HUES64 (cell line): ENCODE measurements at regions not wholly inside any gene's neighbourhood (a gene's known extent, or its start where the extent isn't known, plus 50 kb on each side); places are given as distances from the start of the nearest gene placed in this dataset.
"Not testable (repeated sequence)": the region's sequence is repeated elsewhere in the genome, so short reads cannot be mapped to it uniquely, and the experiment has no call there.

Experiments
- H3K27ac ChIP-seq: 2 replicates; pipeline ENCODE4 v1.7.0; 2013; ENCODE audit warnings: low read depth, low read length, inconsistent platforms
- H3K27me3 ChIP-seq: 2 replicates; pipeline ENCODE4 v1.6.1; 2013; ENCODE audit warnings: mild to moderate bottlenecking, low read length; ENCODE audit not compliant: insufficient read depth
- H3K36me3 ChIP-seq: 2 replicates; pipeline ENCODE4 v1.6.1; 2013; ENCODE audit warnings: mild to moderate bottlenecking, low read length; ENCODE audit not compliant: insufficient read depth
- H3K4me1 ChIP-seq: 2 replicates; pipeline ENCODE4 v1.6.1; 2013; ENCODE audit warnings: mild to moderate bottlenecking, low read length, moderate library complexity; ENCODE audit not compliant: insufficient read depth
- H3K4me3 ChIP-seq: 2 replicates; pipeline ENCODE4 v1.5.1; 2013; ENCODE audit warnings: mild to moderate bottlenecking, low read length, moderate library complexity
- H3K9ac ChIP-seq: 2 replicates; pipeline ENCODE4 v1.6.1; 2013; ENCODE audit warnings: mild to moderate bottlenecking, low read depth, low read length
- H3K9me3 ChIP-seq: 2 replicates; pipeline ENCODE4 v1.6.1; 2013; ENCODE audit warnings: low read depth, low read length; ENCODE audit not compliant: insufficient read depth
- WGBS: fragments of 150-250, 120-280 bp; methylation state at CpG from one replicate; pipeline ENCODE4 v1.1.7; 2013; ENCODE audit warnings: missing lambda C conversion rate; 5-methylcytosine and 5-hydroxymethylcytosine counted together

DNA sequence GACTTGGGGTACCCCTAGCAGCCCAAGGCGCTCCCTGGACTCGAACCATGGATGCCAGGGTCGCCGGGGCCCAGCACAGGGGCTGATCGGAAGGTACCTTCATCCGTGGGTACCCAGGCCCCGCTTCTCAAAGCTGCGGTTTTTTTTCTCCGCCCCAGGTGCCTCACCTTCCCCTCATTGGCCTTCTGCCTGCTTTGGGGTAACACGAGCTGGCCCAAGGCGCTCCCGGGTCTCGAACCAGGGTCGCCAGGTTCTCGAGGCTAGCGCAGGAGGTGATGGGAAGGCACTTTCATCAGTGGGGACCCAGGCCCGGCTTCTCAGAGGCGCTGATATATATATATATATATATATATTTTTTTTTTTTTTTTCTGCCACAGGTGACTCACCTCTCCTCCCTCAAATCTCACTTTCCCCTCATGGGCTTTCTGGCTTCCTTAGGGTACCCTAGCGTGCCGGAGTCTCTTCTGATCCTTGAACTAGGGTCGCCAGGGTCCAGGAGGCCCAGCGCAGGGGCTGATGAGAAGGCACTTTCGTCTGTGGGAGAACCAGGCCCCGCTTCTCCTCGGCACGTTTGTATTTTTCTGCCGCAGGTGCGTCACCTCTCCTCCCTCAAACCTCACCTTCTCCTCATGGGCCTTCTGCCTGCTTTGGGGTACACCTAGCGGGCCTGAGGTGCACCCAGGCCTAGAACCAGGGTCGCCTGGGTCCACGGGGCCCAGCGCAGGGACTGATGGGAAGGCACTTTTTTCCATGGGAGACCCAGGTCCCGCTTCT, 1480.0 kb upstream of the TPTE start:
- not testable (repeated sequence) for H3K27ac ChIP-seq, H3K9ac ChIP-seq, H3K27me3 ChIP-seq, H3K4me1 ChIP-seq, H3K36me3 ChIP-seq, H3K4me3 ChIP-seq
- peaks cover 21% of the 10 kb centered on the region for H3K9me3 ChIP-seq
- WGBS, result 90% methylated on average over 30 of the region's 33 CpGs

DNA sequence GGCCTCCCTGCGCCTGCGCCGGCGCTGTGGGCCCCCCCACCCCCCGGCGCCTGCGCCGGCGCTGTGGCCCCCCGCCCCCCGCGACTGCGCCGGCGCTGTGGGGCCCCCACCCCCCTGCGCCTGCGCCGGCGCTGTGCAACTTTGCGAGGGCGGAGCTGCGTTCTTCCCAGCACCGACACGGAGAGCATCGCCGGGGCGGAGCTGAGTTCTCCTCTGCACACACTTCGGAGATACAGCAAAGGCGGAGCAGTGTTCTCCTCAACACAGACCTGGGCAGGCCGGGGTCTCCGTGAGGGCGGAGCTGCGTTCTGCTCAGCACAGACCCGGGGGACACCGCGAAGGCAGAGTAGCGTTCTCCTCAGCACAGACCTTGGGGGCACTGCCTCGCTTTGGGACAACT, 1478.3 kb upstream of the TPTE start:
- H3K4me1 ChIP-seq, H3K36me3 ChIP-seq, H3K4me3 ChIP-seq, H3K27me3 ChIP-seq, H3K27ac ChIP-seq, H3K9ac ChIP-seq: not testable (repeated sequence)
- peaks cover 17% of the 10 kb centered on the region for H3K9me3 ChIP-seq
- WGBS, result 89% methylated on average over 7 of the region's 38 CpGs

DNA sequence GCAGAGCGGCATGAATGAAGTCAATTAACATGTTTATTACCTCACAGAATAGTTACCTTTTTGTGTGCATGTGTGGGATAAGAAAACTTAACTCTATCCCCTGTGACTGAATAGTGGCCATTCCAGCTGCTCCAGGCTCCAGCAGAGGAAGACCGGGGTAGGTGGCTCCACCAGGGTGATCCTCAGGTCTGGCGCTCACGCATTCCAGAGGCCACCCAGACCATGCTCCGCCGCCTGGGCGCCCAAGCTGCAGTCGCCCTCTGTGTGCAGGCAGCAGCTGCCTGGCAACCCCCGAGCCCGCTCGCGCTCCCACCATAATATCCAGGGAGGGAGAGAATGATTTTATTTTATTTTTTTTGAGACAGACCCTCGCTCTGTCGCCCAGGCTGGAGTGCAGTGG, 1474.5 kb upstream of the TPTE start:
- 73% methylated on average over 7 of the region's 14 CpGs for WGBS
- not testable (repeated sequence) for H3K27me3 ChIP-seq, H3K36me3 ChIP-seq, H3K4me3 ChIP-seq, H3K27ac ChIP-seq, H3K9ac ChIP-seq, H3K4me1 ChIP-seq, H3K9me3 ChIP-seq

DNA sequence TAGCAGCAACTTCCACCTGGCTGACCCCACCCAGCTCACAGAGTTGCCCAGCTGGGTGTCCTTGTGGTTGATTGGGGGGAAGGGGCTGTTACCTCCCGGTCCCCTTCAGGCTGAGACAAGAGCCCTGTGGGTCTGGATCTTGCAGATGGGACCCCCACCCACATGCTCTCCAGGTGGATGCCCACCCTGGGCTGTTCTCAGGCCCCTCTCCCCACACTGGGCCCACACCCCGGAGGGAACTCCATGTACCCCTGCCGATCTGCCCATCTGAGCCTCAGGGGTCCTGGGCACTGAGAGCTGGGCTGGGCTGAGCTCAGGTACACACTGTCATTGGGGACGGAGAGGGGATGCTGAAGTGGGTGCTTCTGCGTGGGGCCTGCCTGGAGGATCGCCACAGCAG, 1453.9 kb upstream of the TPTE start:
- H3K4me1 ChIP-seq, H3K27me3 ChIP-seq, H3K36me3 ChIP-seq, H3K4me3 ChIP-seq, H3K9me3 ChIP-seq, H3K9ac ChIP-seq, H3K27ac ChIP-seq: not testable (repeated sequence)
- no CpG with 5 or more reads among the region's 6 CpGs for WGBS

DNA sequence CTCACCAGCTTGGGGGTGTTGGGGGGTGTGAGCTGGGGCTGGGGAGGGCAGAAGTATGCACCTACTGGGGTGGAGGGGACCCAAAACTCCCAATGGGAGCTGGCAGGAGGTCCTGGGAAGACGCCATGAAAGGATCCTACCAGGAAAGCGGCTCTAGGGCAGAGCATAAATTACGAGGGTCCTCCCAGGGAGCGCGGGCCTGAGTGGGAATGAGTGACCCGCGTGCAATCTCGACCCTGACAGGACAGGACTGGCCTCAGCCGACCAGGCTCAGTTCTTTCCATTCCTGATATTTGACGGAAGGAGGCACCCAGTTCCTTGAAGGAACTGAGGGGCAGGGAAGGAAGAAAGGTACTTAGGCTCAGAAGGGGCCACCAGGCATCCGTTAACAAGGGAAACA, 1452.8 kb upstream of the TPTE start:
- not testable (repeated sequence) for H3K9me3 ChIP-seq, H3K9ac ChIP-seq, H3K4me3 ChIP-seq, H3K4me1 ChIP-seq, H3K36me3 ChIP-seq, H3K27ac ChIP-seq, H3K27me3 ChIP-seq
- 83% methylated on average over 8 of the region's 11 CpGs for WGBS

DNA sequence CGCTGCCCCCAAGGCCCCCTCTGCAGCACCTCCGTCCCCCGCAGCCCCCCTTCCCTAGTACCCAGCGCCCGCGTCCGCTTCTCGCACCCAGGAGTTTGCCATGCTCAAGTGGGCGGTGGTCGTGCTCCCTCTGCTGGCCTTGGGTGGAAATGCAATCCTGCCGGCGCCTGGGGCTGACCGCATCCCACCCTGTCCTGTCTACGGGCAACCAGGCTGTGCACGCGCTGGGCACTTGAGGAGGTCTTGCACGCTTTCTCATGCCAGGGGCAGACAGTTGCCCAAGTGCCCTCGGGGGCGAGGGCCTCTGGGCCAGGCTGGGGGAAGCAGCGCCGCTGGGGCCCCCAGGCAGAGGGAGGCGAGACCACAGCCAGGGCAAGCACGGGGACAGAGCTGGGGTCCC, 1450.7 kb upstream of the TPTE start:
- not testable (repeated sequence) for H3K9me3 ChIP-seq, H3K27me3 ChIP-seq, H3K9ac ChIP-seq, H3K4me3 ChIP-seq, H3K4me1 ChIP-seq, H3K27ac ChIP-seq, H3K36me3 ChIP-seq
- WGBS, result 94% methylated on average over 3 of the region's 23 CpGs

DNA sequence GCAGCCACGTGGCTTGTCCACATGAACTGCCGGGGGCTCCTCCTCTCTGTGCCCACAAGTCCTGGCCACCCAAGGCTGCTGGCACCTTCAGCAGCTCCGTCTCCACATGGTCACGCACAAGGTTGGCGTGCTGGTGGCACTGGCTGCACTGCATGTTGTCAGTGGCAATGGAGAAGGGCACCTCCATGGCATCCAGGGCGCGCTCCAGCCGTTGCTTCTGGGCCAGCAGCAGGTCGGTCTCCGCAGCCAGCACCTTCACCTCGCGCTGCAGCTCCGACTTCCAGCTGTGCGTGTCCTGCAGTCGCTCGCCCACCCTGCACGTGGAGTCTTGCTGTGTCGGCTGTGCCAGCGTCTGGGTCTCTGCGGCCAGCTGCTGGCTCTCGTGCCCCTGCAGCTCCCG, 1448.4 kb upstream of the TPTE start:
- H3K4me1 ChIP-seq, H3K9ac ChIP-seq, H3K27me3 ChIP-seq, H3K36me3 ChIP-seq, H3K27ac ChIP-seq, H3K4me3 ChIP-seq, H3K9me3 ChIP-seq: not testable (repeated sequence)
- WGBS, result 78% methylated on average over 13 of the region's 22 CpGs

DNA sequence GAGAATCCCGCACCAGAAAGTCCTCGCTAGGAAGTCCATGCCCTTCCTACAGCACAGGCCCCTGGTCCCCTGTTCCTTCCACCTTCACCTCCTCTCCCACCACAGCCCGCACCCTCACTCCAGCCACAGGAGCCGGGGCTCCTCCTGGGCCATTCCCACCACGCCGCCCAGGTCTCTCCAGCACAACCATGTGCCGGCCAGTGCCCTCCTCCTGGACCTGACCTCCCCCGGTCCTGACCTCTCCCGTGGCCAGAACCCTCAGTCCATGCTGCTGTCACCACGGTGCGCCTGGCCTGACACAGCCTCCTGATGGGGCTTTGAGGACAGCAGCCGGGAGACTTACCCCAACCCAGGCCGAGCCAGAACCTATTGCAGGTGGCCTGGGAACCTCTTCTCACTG, 1446.6 kb upstream of the TPTE start:
- not testable (repeated sequence) for H3K9me3 ChIP-seq, H3K4me1 ChIP-seq, H3K36me3 ChIP-seq, H3K27ac ChIP-seq, H3K27me3 ChIP-seq, H3K4me3 ChIP-seq, H3K9ac ChIP-seq
- WGBS, result 87% methylated on average over 6 of the region's 13 CpGs

DNA sequence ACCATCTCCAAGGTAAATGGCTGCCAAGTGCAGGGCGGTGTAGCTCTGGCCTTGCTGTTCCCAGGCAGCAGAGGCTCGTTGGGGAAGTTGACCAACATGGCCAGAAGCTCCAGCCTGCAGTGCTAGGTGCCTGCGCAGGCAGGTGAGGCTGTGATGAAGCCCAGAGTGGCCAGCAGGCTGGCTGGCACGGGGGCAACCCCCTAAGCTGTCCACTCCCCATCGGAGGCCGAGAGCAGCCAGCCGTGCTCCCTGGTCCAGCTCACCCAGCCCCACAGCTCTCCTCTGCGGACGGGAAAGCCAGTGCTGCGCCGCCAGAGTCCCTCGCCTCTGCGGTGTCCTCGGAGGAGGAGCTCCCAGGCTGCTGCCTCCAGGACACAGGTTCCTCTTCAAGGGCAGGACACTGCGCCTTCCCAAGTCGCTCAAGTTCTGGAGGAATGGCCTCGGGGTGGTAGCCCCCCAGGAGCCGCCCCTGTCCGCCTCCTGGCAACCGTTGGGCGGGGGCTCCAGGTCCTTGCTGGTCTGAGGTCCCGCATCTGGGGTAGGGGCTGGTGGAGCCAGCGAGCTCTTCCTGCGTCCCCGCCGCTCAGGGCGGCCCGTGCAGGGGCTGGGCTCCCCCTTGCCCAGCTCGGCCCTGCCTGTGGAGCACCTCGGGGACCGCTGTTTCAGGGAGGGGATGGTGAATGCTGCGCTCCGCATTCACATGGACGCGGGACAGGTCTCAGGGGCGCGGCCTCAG, 1438.1 kb upstream of the TPTE start:
- not testable (repeated sequence) for H3K27me3 ChIP-seq, H3K9me3 ChIP-seq, H3K27ac ChIP-seq, H3K4me3 ChIP-seq, H3K4me1 ChIP-seq, H3K9ac ChIP-seq, H3K36me3 ChIP-seq
- WGBS, result no CpG with 5 or more reads among the region's 37 CpGs

DNA sequence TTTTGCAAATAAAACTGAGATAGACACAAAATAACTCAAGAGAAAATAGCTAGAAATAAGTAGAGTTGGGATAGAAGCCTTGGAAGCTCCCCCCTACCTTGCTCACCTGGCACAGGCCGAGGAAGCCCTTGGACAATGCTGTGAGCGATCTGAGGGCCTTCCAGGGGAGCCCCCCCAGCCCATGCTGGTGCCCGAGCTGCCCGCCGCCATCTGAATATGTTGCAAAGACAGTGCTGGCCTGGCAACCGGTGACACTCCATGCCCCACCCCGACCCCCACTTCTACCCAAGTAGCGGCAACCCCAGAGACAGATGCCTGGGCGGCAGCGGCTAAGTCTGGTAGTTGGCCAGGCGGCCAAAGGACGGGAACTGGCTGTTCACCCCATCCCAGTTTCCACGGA, 1435.1 kb upstream of the TPTE start:
- WGBS, result 100% methylated on average over 3 of the region's 13 CpGs
- not testable (repeated sequence) for H3K27me3 ChIP-seq, H3K9ac ChIP-seq, H3K36me3 ChIP-seq, H3K4me1 ChIP-seq, H3K27ac ChIP-seq, H3K4me3 ChIP-seq, H3K9me3 ChIP-seq

DNA sequence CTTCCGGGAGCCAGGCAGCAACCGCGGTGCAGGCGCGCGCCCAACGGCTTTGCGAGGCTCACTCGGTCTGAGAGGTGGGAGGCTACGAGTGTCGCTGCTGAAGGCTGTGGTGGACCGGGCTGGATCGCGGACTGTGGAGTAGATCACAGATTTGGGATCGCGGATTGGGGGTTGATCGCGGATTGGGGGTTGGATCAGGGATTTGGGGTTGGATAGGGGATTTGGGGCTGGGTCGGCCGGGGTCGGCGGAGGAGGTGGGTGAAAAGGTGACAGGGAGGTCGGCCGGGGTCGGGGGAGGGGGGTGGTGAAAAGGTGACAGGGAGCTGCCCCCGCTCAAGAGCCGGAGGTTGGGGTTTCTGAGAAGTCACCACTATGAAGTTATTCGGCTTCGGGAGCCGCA, 1433.6 kb upstream of the TPTE start:
- H3K9ac ChIP-seq, H3K4me1 ChIP-seq, H3K9me3 ChIP-seq, H3K36me3 ChIP-seq, H3K27ac ChIP-seq, H3K4me3 ChIP-seq, H3K27me3 ChIP-seq: not testable (repeated sequence)
- 93% methylated on average over 26 of the region's 30 CpGs for WGBS

DNA sequence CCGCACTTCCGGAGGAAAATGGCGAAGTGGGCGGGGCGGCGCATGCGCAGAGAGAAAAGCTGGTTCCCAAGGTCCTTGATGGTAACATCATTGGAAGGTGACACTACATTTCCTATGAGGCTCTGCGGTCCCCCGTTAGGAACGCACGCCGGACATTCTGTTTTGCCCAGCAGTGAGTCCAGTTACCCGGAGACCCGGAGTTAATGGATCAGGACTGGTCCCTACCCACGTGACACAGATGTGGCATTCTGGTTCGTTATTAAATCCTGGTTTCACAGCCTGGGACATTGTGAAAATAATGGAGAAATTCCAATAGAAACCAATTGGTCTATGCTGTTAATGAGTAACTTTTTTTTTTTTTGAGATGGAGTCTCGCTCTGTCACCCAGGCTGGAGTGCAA, 1391.6 kb upstream of the TPTE start:
- H3K9ac ChIP-seq, H3K9me3 ChIP-seq, H3K4me3 ChIP-seq, H3K4me1 ChIP-seq, H3K36me3 ChIP-seq, H3K27me3 ChIP-seq, H3K27ac ChIP-seq: not testable (repeated sequence)
- no CpG with 5 or more reads among the region's 17 CpGs for WGBS
